AG09309 (cell line): ENCODE measurements at regions not wholly inside any gene's neighbourhood (a gene's known extent, or its start where the extent isn't known, plus 50 kb on each side); places are given as distances from the start of the nearest gene placed in this dataset.
A peak's percentile ranks its signal among the peaks of the same experiment; 100 is the strongest.

Experiments
- DNase-seq: peaks from one replicate; pipeline ENCODE4 v3.0.0-alpha.2; 2010; ENCODE audit warnings: low read depth
- H3K4me3 ChIP-seq: 2 replicates; pipeline ENCODE4 v1.5.1; 2011; ENCODE audit warnings: mild to moderate bottlenecking, low read depth, low read length, moderate library complexity; ENCODE audit not compliant: control insufficient read depth
- CTCF ChIP-seq: IDR thresholded peaks from 2 replicates; pipeline ENCODE4 v1.5.1; 2011; ENCODE audit warnings: mild to moderate bottlenecking, low read depth, low read length, inconsistent platforms; ENCODE audit not compliant: insufficient read depth, control insufficient read depth; ENCODE audit errors: missing control alignments

GRCh38 chr6:138586638-138587037, 87.3 kb upstream of the NHSL1 start:
- no peak for DNase-seq
- no peak overlapping the region for H3K4me3 ChIP-seq
- no peak for TF ChIP-seq CTCF

- peak; percentile 57 for DNase-seq
- H3K4me3 ChIP-seq: no peak overlapping the region
- peak; percentile 88 for TF ChIP-seq CTCF
Observed at GRCh38 chr6:138588805-138589434, 89.6 kb upstream of the NHSL1 start.

GRCh38 chr6:138590796-138591709, 91.8 kb upstream of the NHSL1 start:
- no peak overlapping the region for H3K4me3 ChIP-seq
- peak; percentile 85 for TF ChIP-seq CTCF
- peak; percentile 32 for DNase-seq

- TF ChIP-seq CTCF: no peak
- no peak for DNase-seq
- H3K4me3 ChIP-seq: peak overlapping the region; percentile 24
Observed at GRCh38 chr6:138592749-138593123, 93.4 kb upstream of the NHSL1 start.

- H3K4me3 ChIP-seq: peak overlapping the region; percentile 24
- peak; percentile 94 for DNase-seq
- no peak for TF ChIP-seq CTCF
Observed at GRCh38 chr6:138593124-138593877, 94.0 kb upstream of the NHSL1 start.

- no peak for TF ChIP-seq CTCF
- H3K4me3 ChIP-seq: no peak overlapping the region
- DNase-seq: no peak
Observed at GRCh38 chr6:138593909-138594757, 94.8 kb upstream of the NHSL1 start.
